HEK293 (cell line): ENCODE measurements at regions not wholly inside any gene's neighbourhood (a gene's known extent, or its start where the extent isn't known, plus 50 kb on each side); places are given as distances from the start of the nearest gene placed in this dataset.

Experiments used
- CTCF ChIA-PET: fragments of 350-600 bp; formaldehyde crosslinking; extraction: SDS; loops from one replicate; lab custom pipeline; 2021; ENCODE audit warnings: antibody characterized with exemption; lab: Yijun Ruan, JAX
- POLR2A ChIA-PET: fragments of 300-600 bp; formaldehyde crosslinking; extraction: SDS; loops from one replicate; lab custom pipeline; 2020; ENCODE audit warnings: antibody characterized with exemption, inconsistent platforms; lab: Yijun Ruan, JAX
- H3K27ac ChIP-seq: fragments of 200-500 bp; sonication (Bioruptor generic); 2 replicates; pipeline ENCODE4 v1.5.1; 2014; ENCODE audit warnings: low read depth, low read length, control low read depth, inconsistent platforms; ENCODE audit errors: extremely low read depth
- H3K36me3 ChIP-seq, 2 experiments: fragments of 200-500 bp in 1 of 2; sonication (Bioruptor generic) in 1 of 2; 1 replicate in 1 of 2; 2 replicates in 1 of 2; pipeline ENCODE4 v1.5.1; 2014 to 2017; ENCODE audit warnings: inconsistent platforms in 2 of 2, low read length in 2 of 2; ENCODE audit not compliant: control insufficient read depth in 2 of 2, insufficient read depth in 1 of 2
- H3K4me1 ChIP-seq: fragments of 200-500 bp; sonication (Bioruptor generic); 2 replicates; pipeline ENCODE4 v1.5.1; 2014; ENCODE audit warnings: mild to moderate bottlenecking, low read length, inconsistent platforms; ENCODE audit not compliant: control insufficient read depth, insufficient read depth
- H3K4me3 ChIP-seq: 2 replicates; pipeline ENCODE4 v1.5.1; 2011; ENCODE audit warnings: low read depth, mild to moderate bottlenecking, control low read depth, low read length, moderate library complexity
- H3K9me3 ChIP-seq: fragments of 200-500 bp; sonication (Bioruptor generic); 2 replicates; pipeline ENCODE4 v1.5.1; 2014; ENCODE audit warnings: low read depth, low read length, inconsistent platforms; ENCODE audit not compliant: control insufficient read depth, insufficient read depth
- PRDM2 ChIP-seq: fragments of 450-650 bp; formaldehyde crosslinking; IDR thresholded peaks from 2 replicates; pipeline ENCODE4 v1.5.1; 2016; ENCODE audit warnings: missing biosample characterization, missing genetic modification characterization, borderline replicate concordance
- SP7 ChIP-seq: fragments of 450-650 bp; formaldehyde crosslinking; IDR thresholded peaks from 2 replicates; pipeline ENCODE4 v1.5.1; 2016; ENCODE audit warnings: missing biosample characterization, missing genetic modification characterization
- ZEB2 ChIP-seq: fragments of 450-650 bp; formaldehyde crosslinking; IDR thresholded peaks from 2 replicates; pipeline ENCODE4 v1.5.1; 2016; ENCODE audit warnings: missing biosample characterization, missing genetic modification characterization
- ZNF138 ChIP-seq: fragments of 450-650 bp; formaldehyde crosslinking; IDR thresholded peaks from 2 replicates; pipeline ENCODE4 v1.5.1; 2016; ENCODE audit warnings: missing biosample characterization, missing genetic modification characterization, borderline replicate concordance
- ZNF280C ChIP-seq: fragments of 450-650 bp; formaldehyde crosslinking; IDR thresholded peaks from 2 replicates; pipeline ENCODE4 v1.5.1; 2016; ENCODE audit warnings: missing biosample characterization, missing genetic modification characterization
- ZNF280D ChIP-seq: fragments of 450-650 bp; formaldehyde crosslinking; IDR thresholded peaks from 2 replicates; pipeline ENCODE4 v1.5.1; 2016; ENCODE audit warnings: missing biosample characterization, missing genetic modification characterization
- ZNF341 ChIP-seq: fragments of 450-650 bp; formaldehyde crosslinking; IDR thresholded peaks from 2 replicates; pipeline ENCODE4; 2016; ENCODE audit warnings: low read depth, missing biosample characterization, missing genetic modification characterization
- ZNF354C ChIP-seq: fragments of 450-650 bp; formaldehyde crosslinking; IDR thresholded peaks from 2 replicates; pipeline ENCODE4 v1.5.1; 2016; ENCODE audit warnings: missing biosample characterization, missing genetic modification characterization, low read depth, borderline replicate concordance
- ZNF37A ChIP-seq: fragments of 450-650 bp; IDR thresholded peaks from 2 replicates; pipeline ENCODE4 v1.5.1; 2018; ENCODE audit warnings: missing biosample characterization, missing genetic modification characterization
- ZNF423 ChIP-seq: fragments of 450-650 bp; formaldehyde crosslinking; IDR thresholded peaks from 2 replicates; pipeline ENCODE4 v1.5.1; 2016; ENCODE audit warnings: missing biosample characterization, missing genetic modification characterization
- ZNF514 ChIP-seq: fragments of 450-650 bp; formaldehyde crosslinking; IDR thresholded peaks from 2 replicates; pipeline ENCODE4 v1.5.1; 2016; ENCODE audit warnings: missing biosample characterization, missing genetic modification characterization
- ZNF629 ChIP-seq: fragments of 450-650 bp; formaldehyde crosslinking; IDR thresholded peaks from 2 replicates; pipeline ENCODE4 v1.5.1; 2017; ENCODE audit warnings: missing biosample characterization, missing genetic modification characterization
- ZNF658 ChIP-seq: fragments of 450-650 bp; formaldehyde crosslinking; IDR thresholded peaks from 2 replicates; pipeline ENCODE4; 2016; ENCODE audit warnings: missing biosample characterization, missing genetic modification characterization
- ZNF777 ChIP-seq: fragments of 450-650 bp; formaldehyde crosslinking; IDR thresholded peaks from 2 replicates; pipeline ENCODE4 v1.5.1; 2017; ENCODE audit warnings: missing biosample characterization, missing genetic modification characterization, borderline replicate concordance
- ZSCAN16 ChIP-seq: fragments of 450-650 bp; formaldehyde crosslinking; IDR thresholded peaks from 2 replicates; pipeline ENCODE4 v1.5.1; 2016; ENCODE audit warnings: missing biosample characterization, missing genetic modification characterization

- no peak overlapping the region for H3K27ac ChIP-seq
- H3K4me3 ChIP-seq, result no peak overlapping the region
- CTCF ChIA-PET, result no interaction called here
- TF ChIP-seq ZNF777 (no peak), ZNF658 (tag by site-specific recombination) (no peak), ZNF37A (tag by site-specific recombination) (no peak), ZNF341 (no peak), ZEB2 (tag by site-specific recombination) (no peak), ZSCAN16 (tag by site-specific recombination) (no peak)
- POLR2A ChIA-PET, result no interaction called here
- H3K4me1 ChIP-seq, result no peaks in the 10 kb centered on the region
- no peaks in the 10 kb centered on the region for H3K36me3 ChIP-seq
- H3K9me3 ChIP-seq, result no peaks in the 10 kb centered on the region
Observed at GRCh38 chr11:23403210-23404185, 543.2 kb upstream of the CCDC179 start.

- no peak overlapping the region for H3K27ac ChIP-seq
- no peak for TF ChIP-seq ZNF629 (tag by site-specific recombination)
- no peak for TF ChIP-seq SP7 (tag by site-specific recombination)
- no peak for TF ChIP-seq PRDM2 (tag by site-specific recombination)
- TF ChIP-seq ZNF354C (tag by site-specific recombination), result no peak
- no peak for TF ChIP-seq ZNF423 (tag by site-specific recombination)
- TF ChIP-seq ZNF514, result no peak
- TF ChIP-seq ZNF280D (tag by site-specific recombination), result no peak
- TF ChIP-seq ZNF280C, result no peak
- TF ChIP-seq ZNF138 (tag by site-specific recombination), result no peak
- no peaks in the 10 kb centered on the region for H3K36me3 ChIP-seq
- no peaks in the 10 kb centered on the region for H3K9me3 ChIP-seq
- no peak overlapping the region for H3K4me3 ChIP-seq
- H3K4me1 ChIP-seq, result no peaks in the 10 kb centered on the region
- CTCF ChIA-PET, result interaction anchor here (0.6 kb wide), 1 partner anchor 183 kb away, joined by 3 read pairs; no protein-coding TSS in a partner anchor
- POLR2A ChIA-PET, result no interaction called here
Observed at GRCh38 chr11:23404225-23405160, 544.2 kb upstream of the CCDC179 start.
